ENCODE measurements at regions not wholly inside any gene's neighbourhood (a gene's known extent, or its start where the extent isn't known, plus 50 kb on each side); places are given as distances from the start of the nearest gene placed in this dataset.

GRCh38 chr7:24494832-24495231 lies 78.4 kb upstream of the PALS2 start:
- TF ChIP-seq EZH2 (IDR thresholded peaks at IDR 0.05; ENCODE audit: low read length, missing control alignments) (no peak), CTCF (conservative IDR thresholded peaks at IDR 0.05 in 1 of 2, IDR thresholded peaks at IDR 0.05 in 1 of 2; ENCODE audit: low read depth in 1 of 2, low read length in 2 of 2) (no peak)

Data from fibroblast of lung (primary cell).